ENCODE measurements at regions not wholly inside any gene's neighbourhood (a gene's known extent, or its start where the extent isn't known, plus 50 kb on each side); places are given as distances from the start of the nearest gene placed in this dataset.

DNA sequence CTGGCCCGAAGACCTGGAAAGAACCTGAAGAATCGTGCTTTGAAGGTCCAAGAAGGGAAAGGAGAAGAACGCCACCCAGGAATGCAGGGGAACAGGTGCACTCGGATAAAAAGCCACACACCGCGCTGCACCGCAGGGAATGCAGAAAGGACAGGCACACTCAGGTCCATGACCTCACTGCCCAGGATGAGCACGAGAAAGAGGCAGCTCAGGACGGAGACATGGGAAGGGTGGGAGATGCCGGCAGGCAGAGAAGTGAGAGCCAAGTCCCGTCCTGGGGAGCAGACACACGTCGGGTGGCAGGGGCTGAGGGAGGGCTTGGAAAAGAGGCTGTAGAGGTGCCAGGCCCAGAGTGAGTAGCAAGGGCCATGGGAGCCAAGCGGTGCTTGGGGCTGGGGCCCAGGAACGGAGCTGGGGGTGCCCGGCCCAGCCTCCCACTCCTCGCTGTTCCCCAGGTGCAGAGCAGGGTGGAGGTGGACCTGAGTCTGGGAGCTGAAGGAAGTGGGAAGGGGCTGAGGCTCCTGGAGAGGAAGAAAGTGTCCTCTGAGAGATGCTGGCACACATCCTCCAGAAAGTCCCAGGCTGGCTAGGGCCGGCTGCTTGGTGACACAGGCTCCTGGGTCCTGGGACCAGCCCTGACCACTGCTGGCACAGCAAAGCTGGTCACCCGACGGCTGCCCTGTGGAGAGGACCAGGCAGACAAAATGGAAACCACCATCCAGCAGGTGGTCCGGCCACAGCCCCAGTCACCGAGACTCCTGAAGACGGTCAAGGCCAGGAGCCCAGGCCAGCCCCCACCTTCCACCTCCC lies 91.3 kb downstream of the PSMB1 start:
- H3K4me3 ChIP-seq (ENCODE audit: control insufficient read depth, low read depth, low read length), result no peak overlapping the region
- DNase-seq (ENCODE audit: low read depth), result no peak
- TF ChIP-seq, protein P1, sequence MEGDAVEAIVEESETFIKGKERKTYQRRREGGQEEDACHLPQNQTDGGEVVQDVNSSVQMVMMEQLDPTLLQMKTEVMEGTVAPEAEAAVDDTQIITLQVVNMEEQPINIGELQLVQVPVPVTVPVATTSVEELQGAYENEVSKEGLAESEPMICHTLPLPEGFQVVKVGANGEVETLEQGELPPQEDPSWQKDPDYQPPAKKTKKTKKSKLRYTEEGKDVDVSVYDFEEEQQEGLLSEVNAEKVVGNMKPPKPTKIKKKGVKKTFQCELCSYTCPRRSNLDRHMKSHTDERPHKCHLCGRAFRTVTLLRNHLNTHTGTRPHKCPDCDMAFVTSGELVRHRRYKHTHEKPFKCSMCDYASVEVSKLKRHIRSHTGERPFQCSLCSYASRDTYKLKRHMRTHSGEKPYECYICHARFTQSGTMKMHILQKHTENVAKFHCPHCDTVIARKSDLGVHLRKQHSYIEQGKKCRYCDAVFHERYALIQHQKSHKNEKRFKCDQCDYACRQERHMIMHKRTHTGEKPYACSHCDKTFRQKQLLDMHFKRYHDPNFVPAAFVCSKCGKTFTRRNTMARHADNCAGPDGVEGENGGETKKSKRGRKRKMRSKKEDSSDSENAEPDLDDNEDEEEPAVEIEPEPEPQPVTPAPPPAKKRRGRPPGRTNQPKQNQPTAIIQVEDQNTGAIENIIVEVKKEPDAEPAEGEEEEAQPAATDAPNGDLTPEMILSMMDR (IDR thresholded peaks at IDR 0.05; ENCODE audit: control insufficient read depth, insufficient read depth, low read depth, low read length, missing control alignments), result no peak

DNA sequence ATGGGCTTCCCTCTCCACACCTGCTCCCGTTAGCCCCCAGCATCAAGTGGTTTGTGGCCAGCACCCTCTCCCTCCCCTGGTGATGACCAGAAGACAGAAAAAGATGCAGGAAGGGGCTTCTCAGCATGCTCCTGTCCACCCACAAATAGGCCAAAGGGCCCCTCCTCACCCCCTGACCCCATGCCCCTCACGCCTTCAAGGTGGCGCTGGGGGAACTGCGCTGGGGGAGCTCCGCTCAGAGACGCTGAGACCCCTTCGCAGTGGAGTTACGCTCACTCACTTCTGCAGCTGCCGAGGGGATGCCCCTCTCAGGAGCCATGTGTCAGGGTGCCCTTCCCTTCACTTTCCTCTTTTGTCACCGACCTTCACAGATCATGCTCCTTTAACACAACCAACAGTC lies 92.0 kb downstream of the PSMB1 start:
- no peak for DNase-seq (ENCODE audit: low read depth)
- no peak overlapping the region for H3K4me3 ChIP-seq (ENCODE audit: control insufficient read depth, low read depth, low read length)
- TF ChIP-seq, protein P1 (IDR thresholded peaks at IDR 0.05; ENCODE audit: control insufficient read depth, insufficient read depth, low read depth, low read length, missing control alignments), result no peak

DNA sequence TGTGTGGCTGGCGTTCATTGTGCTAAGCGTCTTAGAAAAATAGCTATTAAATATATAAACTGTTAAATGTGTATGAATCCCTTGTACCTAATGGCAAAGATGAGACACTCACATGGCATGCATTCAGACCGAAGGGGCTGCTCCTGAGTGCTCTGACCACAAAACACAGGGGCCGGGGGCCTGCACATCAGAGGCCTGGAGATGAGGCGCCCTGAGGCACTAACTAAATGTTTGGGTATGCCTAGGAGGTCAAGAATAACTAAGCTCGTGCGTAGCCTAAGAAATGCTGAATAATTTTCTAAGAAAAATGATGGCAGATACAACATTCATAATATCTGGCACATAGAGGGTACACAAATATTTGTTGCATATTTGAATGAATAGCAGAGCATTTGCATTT lies 92.5 kb downstream of the PSMB1 start:
- H3K4me3 ChIP-seq (ENCODE audit: control insufficient read depth, low read depth, low read length), result no peak overlapping the region
- DNase-seq (ENCODE audit: low read depth), result no peak
- TF ChIP-seq, protein P1 (IDR thresholded peaks at IDR 0.05; ENCODE audit: control insufficient read depth, insufficient read depth, low read depth, low read length, missing control alignments), result no peak

DNA sequence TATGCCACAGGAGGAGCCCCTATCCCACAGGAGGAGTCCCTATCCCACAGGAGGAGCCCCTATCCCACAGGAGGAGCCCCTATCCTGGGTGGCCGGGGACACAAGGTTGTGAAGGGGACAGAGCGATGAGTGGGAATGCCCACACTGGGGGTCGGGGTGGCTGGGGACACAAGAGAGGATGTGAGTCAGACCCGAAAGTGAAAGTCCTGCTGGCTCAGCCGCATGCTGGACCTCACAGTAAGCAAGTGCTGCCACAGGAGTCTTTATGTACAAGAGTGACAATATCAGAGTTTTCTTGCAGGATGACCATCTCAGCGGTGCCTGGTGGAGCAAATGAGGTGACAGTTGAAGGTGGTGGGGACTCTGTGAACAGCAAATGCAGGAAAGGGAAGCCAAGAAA lies 93.7 kb downstream of the PSMB1 start:
- TF ChIP-seq, protein P1 (IDR thresholded peaks at IDR 0.05; ENCODE audit: control insufficient read depth, insufficient read depth, low read depth, low read length, missing control alignments), result no peak
- no peak for DNase-seq (ENCODE audit: low read depth)
- H3K4me3 ChIP-seq (ENCODE audit: control insufficient read depth, low read depth, low read length), result peak overlapping the region; percentile 6

DNA sequence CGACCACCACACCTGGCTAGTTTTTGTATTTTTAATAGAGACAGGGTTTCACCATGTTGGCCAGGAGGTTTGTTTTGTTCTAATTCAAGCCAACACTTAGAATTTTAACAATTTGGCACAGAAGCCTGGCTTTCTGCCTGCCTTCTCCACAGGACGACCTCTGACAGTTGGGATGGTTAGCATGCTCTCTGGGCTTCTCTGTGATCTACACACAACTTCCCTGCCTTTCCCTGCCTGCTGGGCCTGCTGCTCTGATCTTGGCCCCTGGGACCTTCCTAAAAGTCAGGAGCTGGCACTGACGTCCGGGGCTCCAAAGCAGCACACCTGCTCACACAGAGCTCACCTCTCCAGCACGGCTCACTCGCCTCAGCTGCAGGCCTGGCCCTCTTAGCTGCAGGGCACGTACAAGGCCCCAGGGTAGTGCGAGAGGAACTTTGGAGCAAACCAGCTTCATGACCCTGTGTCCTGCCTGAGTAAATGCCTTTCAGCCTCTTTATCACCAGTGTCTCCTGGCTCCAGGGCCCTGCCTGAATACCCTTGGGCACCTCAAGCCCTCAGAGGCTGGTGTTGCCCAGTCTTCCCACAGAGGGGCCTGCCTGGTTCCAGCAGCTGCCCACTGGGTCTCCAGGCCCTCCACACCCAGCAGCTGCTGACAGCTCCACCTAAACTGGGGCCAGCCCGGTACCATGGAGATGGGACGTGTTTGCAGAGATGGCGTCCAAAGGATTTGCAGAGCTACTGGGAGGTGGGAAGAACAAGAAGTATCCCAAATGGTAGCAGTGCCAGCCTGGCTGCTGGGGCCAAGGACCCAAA lies 96.0 kb downstream of the PSMB1 start:
- no peak for DNase-seq (ENCODE audit: low read depth)
- TF ChIP-seq, protein P1 (IDR thresholded peaks at IDR 0.05; ENCODE audit: control insufficient read depth, insufficient read depth, low read depth, low read length, missing control alignments), result no peak
- H3K4me3 ChIP-seq (ENCODE audit: control insufficient read depth, low read depth, low read length), result no peak overlapping the region

Measured in AG09309 (cell line).